ENCODE measurements at regions not wholly inside any gene's neighbourhood (a gene's known extent, or its start where the extent isn't known, plus 50 kb on each side); places are given as distances from the start of the nearest gene placed in this dataset.

- Histone ChIP-seq H3K4me1 (replicated peaks in 1 of 2) (peaks cover 17 to 31% of the 10 kb centered on the region in 2 donors), H3K27me3 (no peaks in the 10 kb centered on the region), H3K4me3 (peak overlapping the region in 1 of 4 donors; percentile 2), H3K9me3 (replicated peaks in 1 of 3) (peaks cover 0 to 8% (median 0%) of the 10 kb centered on the region in 3 donors), H3K27ac (peak overlapping the region in 4 of 5 donors; percentile 78 to 96 (median 84)), H3K36me3 (replicated peaks in 1 of 2) (peaks cover 0 to 5% of the 10 kb centered on the region in 2 donors)
- 51 to 68% (median 54%) methylated on average over 24 to 30 of the region's 30 CpGs for WGBS, 4 donors
- DNase-seq: peak; percentile 65 to 85 (median 75)
- no peak for TF ChIP-seq POLR2A (IDR thresholded peaks at IDR 0.05)
- TF ChIP-seq CTCF (IDR thresholded peaks at IDR 0.05): no peak
- intact Hi-C loops (cut with DNase I): no loop called here
Observed at GRCh38 chr16:85180827-85181738, 68.8 kb upstream of the CIBAR2 start.

GRCh38 chr16:85181739-85182129, 69.5 kb upstream of the CIBAR2 start:
- Histone ChIP-seq H3K27me3 (no peaks in the 10 kb centered on the region), H3K9me3 (replicated peaks in 1 of 3) (peaks cover 0 to 8% (median 0%) of the 10 kb centered on the region in 3 donors), H3K4me3 (peak overlapping the region in 1 of 4 donors; percentile 2), H3K4me1 (replicated peaks in 1 of 2) (peaks cover 17 to 26% of the 10 kb centered on the region in 2 donors), H3K27ac (peak overlapping the region in 4 of 5 donors; percentile 78 to 96 (median 84)), H3K36me3 (replicated peaks in 1 of 2) (peaks cover 0 to 5% of the 10 kb centered on the region in 2 donors)
- TF ChIP-seq POLR2A (IDR thresholded peaks at IDR 0.05) (peak in 1 of 2 donors; percentile 78), CTCF (IDR thresholded peaks at IDR 0.05) (no peak)
- peak; percentile 61 to 91 (median 87) for DNase-seq
- intact Hi-C loops (cut with DNase I): no loop called here
- WGBS, 4 donors: 23 to 61% (median 48%) methylated on average over 14 to 18 of the region's 18 CpGs

GRCh38 chr16:85182286-85182685, 70.0 kb upstream of the CIBAR2 start:
- Histone ChIP-seq H3K9me3 (replicated peaks in 1 of 3) (peaks cover 0 to 8% (median 0%) of the 10 kb centered on the region in 3 donors), H3K27ac (peak overlapping the region in 4 of 5 donors; percentile 78 to 96 (median 84)), H3K36me3 (replicated peaks in 1 of 2) (peaks cover 0 to 5% of the 10 kb centered on the region in 2 donors), H3K27me3 (no peaks in the 10 kb centered on the region), H3K4me3 (no peak overlapping the region), H3K4me1 (replicated peaks in 1 of 2) (peaks cover 21 to 27% of the 10 kb centered on the region in 2 donors)
- no peak for DNase-seq
- TF ChIP-seq POLR2A (IDR thresholded peaks at IDR 0.05) (no peak), CTCF (IDR thresholded peaks at IDR 0.05) (no peak)
- WGBS, 4 donors: 87 to 93% (median 91%) methylated on average over 6 to 11 of the region's 11 CpGs
- intact Hi-C loops (cut with DNase I): no loop called here

- peaks cover 0 to 5% of the 10 kb centered on the region in 2 donors for H3K36me3 ChIP-seq (replicated peaks in 1 of 2)
- TF ChIP-seq CTCF (IDR thresholded peaks at IDR 0.05) (no peak), POLR2A (IDR thresholded peaks at IDR 0.05) (no peak)
- intact Hi-C loops (cut with DNase I): no loop called here
- H3K27ac ChIP-seq: peak overlapping the region in 1 of 5 donors; percentile 96
- H3K27me3 ChIP-seq: no peaks in the 10 kb centered on the region
- H3K4me1 ChIP-seq (replicated peaks in 1 of 2): peaks cover 21 to 31% of the 10 kb centered on the region in 2 donors
- H3K9me3 ChIP-seq (replicated peaks in 1 of 3): peaks cover 0 to 8% (median 0%) of the 10 kb centered on the region in 3 donors
- DNase-seq: no peak
- WGBS, 4 donors: 86 to 97% (median 95%) methylated on average over 13 of the region's 13 CpGs
- no peak overlapping the region for H3K4me3 ChIP-seq
Observed at GRCh38 chr16:85182774-85183173, 70.5 kb upstream of the CIBAR2 start.
